ENCODE measurements at regions not wholly inside any gene's neighbourhood (a gene's known extent, or its start where the extent isn't known, plus 50 kb on each side); places are given as distances from the start of the nearest gene placed in this dataset.

DNA sequence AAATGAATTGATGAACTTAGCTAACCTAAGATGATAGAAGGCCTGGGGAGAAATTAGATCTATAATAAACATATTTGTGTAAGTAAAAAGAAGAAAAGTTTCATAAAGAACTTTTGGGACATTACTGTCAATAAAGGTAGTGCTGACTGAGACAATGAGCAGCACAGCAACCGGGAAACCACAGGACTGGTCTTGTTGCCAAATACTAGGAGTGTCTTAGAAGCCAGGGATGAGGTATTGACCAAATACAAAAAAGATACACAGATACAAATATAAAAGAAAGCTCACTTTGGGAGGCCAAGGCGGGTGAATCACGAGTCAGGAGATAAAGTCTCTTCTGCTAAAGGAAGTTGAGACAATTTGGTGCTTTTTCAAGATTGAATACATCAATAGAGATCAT lies 362.4 kb upstream of the ZNF385D start:
- no peak for DNase-seq (ENCODE audit: low spot score)

DNA sequence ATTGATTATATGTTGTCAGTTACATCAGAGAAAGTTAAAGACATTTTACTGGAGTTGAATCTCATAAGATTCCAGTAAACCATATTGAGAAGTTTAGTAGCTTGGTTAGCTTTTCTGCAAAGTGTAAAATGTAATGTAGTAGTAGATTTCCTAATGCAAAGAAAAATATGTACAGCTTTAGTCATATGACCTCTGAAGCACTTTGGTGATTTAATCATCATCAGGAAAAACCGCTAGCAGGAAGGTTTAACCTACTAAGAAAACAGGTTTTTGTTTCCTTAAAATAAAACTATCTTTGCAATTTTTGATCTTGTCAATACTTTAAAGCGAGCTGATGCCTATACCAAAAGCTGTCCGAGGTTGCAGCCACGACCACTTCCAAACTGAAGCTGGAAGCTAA lies 364.6 kb upstream of the ZNF385D start:
- no peak for DNase-seq (ENCODE audit: low spot score)

DNA sequence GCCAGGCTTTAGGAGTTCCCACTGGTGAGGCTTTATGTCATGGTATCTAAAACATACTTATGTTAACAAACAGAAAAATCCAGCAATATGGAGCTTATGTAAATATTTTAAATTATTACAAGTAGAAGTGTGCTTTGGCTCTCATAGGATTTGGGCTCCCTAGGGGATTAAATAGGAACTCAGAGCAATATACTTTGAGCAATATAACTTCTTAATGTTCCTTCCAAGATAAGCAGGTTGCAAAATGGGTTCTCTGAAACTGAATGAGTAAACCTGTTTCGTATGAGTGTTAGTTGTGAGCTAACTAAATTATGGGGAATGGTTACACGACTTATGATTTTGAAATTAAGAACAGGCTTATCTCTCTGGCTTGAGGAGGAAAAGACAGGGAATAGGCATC lies 366.1 kb upstream of the ZNF385D start:
- no peak for DNase-seq (ENCODE audit: low spot score)

DNA sequence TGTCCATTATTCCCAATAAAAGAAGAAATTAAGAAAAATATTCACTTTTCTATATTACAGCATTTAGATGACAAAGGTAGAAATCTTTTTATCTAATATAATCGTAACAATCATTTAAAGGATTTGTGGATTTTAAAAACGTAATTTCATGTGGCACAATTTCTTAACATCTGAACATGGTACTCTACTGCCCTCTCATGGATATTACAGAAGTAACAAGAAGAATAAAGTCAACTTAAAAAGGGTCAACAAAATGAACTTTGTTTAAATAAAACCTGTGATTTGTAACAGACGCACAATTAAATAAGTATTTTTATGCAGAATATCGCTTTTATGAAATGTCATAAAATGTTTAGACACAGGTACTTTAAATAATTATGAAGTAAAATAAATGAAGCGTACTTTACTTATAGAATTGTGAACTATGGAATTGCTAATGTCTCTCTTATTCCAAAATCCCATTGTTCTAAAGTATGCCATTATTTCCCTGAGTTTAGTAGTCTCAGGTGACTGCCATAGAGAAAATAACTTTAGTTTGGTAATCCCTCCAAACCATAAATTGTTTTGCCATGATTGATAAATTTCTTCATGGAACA lies 366.8 kb upstream of the ZNF385D start:
- DNase-seq (ENCODE audit: low spot score), result no peak

DNA sequence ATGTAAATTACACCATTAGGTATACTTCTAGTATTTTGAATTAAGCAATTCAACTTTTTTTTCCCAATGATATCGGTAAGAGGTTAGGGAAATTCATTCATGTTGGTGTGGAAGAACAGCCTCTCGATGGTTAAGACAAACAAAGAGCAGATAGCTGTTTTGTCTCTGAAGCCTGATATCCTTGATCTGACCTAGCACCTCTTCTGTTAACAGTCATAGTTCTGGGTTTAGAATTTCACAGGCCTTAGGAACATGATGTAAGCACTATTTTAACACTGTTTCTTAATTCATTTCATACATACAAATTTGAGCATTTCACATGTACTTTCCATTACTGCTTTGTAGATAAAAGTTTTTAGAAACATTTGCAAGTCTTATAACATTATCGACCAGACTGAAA lies 367.5 kb upstream of the ZNF385D start:
- DNase-seq (ENCODE audit: low spot score), result no peak

DNA sequence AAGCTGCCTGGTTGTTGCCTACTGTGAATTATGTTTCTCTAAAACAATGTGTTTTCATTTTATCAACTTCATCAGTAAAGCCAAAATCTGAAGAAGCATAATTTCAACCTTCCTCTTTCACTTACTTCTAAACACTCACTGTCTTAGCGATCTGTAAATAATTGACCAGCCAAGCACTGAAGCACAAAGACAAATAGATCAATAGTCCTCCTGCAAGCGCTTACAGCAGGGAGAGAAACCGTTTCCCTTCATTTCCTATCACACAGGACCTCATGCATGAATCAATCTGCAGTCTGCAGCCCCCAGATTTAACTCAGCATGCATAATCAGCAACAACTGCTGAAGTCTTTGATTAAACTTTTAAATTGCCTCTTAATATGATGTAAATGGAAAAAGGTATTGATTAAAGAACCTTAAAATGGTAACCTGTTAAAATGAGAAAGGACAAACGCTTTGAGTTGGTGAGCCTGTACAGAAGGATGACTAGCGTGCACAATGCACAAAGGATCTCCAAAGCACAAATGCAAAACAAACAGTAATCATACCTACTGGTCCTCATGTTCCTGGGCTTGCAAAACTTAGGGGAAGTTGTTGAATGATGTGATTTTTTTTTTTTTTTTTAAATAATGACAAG lies 370.2 kb upstream of the ZNF385D start:
- no peak for DNase-seq (ENCODE audit: low spot score)

DNA sequence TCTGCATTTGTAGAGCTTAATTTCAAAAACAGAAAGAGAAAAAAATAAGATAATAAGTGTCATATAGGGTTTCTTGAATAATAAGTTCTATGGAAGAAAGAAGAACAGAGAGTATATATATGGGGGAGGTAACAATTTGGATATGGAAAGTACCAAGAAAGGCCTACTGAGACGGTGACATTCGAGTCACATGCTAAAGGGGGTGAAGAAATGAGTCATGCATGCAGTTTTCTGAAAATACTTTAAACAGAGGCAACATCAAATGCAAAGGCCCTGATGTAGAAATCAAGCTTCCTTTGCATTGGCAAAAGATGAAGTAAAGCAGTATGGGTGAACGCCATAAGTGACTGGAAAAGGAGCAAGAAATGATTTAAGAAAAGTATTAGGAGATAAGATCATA lies 371.6 kb upstream of the ZNF385D start:
- DNase-seq (ENCODE audit: low spot score), result no peak

DNA sequence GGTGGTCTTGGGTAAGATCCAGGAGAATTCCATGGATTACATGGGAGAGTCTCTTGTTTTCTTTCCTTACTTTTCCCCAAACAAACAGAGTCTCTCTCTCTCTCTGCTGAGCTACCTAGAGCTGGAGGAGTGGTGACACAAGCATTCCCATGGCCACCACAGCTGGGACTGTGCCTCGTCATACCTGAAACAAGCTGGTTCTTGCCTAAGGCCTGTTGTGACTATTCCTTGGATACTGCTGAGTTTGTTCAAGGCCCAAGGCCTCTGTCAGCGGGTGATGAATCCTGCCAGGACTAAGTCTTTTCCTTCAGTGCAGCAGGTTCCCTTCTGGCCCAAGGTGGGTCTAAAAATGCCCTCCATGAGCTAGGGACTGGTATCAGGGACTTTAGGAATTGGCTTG lies 378.1 kb upstream of the ZNF385D start:
- DNase-seq (ENCODE audit: low spot score), result no peak

DNA sequence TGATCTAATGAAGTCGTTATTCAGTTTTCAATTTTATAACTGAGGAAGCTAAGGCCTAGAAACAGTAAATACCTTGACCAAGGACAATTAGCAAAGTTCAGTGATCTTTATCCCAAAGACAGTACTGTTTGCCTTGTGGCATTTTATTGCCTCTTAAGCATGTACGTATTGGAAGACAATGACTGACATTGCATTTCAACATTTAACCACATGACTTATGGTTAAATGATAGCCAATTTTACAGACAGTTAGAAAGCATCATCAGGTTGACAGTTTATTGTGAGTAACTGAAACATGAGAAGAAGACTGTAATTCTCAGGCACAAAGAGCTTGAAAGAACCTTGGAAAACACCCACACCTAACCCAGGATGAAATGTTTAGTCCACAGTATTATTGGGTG lies 390.8 kb upstream of the ZNF385D start:
- no peak for DNase-seq (ENCODE audit: low spot score)

DNA sequence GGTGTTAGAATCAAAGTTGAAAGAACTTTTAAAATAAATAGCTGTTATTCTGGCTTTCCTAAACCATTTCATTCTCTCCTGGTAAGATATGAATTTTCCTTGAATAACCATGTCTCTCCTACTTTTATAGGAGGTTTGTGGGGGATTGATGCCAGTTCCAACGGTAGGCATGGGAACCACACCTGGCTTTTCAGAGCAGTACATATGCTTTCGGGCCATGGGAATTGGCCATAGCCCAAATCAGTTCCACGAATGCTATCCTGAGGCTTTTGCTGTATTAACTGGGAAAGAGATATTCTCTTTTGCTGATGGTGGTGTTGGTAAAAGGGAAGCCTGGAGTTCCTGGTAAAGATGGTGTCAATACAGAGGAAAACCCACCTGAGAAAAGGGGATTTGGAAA lies 396.2 kb upstream of the ZNF385D start:
- no peak for DNase-seq (ENCODE audit: low spot score)

DNA sequence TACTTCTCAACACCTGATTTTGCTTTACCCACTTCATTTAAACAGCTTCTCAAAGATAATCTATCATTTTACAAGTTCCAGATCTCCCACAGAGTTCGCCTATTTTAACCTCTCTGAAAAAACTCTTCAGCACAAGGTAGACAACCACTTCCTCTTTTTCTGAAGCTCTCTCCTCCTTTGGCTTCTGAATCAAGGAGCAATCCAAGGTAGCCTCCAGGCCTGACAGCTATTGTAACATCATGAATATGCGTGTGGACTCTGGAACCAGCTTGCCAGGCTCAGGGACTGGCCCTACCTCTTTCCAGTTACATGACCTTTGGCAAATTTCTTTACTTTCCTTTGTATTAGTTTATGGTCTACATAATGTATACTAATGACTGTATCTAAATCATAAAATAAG lies 405.9 kb upstream of the ZNF385D start:
- DNase-seq (ENCODE audit: low spot score), result no peak

DNA sequence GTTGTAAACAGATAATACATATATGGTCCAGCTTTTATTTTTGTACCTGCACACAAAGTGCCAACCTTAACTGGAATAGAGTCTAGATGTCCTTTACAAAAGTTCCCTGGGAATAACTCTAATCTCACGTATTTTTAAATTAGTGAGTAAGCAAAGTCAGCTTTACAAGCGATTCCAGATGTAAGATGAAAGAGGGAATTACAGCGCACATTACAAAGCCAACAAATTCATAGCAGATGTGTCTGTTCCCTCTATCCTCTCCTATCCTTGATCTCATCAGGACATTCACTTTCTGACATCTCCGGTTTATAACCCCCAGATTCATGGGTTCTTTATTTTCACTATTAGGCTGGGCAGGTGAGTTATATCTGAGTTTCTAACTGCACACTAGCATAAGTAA lies 406.8 kb upstream of the ZNF385D start:
- DNase-seq (ENCODE audit: low spot score), result no peak

DNA sequence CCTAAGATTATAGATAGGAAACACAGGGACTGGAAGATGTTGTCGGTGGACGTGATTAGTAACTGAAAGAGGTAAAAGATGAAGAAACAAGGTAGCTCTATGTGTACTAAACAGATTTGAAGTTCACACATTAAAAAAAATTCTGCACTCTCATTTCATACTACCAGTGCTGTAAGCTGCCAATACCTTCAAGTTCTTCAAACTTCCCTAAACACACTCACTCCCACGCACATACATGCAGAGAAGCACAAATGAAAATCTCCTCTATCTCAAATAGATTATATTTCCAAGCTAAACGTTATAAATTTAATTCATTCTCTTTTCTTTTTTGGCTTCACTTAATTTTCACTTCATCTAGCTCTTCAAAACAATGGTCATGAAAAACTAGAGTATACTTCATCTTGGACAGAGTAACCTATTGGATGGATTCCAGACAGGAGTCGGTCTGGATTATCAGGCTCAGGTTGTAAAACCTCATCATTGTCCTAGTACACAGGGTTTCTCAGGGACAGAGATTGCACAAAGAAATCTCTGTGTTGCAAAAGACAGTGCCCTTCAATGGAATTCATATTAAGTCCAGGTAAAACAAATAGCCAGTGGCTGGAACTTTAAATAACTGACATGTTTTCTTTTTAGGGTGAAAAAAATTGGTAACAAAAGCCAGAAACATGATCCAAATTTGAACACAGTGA lies 408.1 kb upstream of the ZNF385D start:
- DNase-seq (ENCODE audit: low spot score), result no peak

DNA sequence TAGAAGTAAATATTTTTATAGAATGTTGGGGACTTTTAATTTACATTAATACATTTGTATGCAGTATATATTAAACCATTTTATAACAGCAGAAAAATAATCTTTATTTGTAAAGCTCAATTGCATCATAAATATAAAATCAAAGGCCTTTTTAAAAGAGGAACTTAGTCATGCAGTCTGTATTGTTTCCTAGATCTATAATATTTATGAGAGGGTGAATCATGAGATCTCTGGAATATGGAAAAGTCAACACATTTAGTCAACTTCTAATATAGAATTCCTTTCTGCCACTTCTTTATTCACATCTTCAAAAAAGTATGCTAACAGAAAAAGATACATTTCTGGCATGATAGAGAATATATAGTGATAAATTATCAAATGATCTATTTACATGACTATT lies 410.3 kb upstream of the ZNF385D start:
- no peak for DNase-seq (ENCODE audit: low spot score)

DNA sequence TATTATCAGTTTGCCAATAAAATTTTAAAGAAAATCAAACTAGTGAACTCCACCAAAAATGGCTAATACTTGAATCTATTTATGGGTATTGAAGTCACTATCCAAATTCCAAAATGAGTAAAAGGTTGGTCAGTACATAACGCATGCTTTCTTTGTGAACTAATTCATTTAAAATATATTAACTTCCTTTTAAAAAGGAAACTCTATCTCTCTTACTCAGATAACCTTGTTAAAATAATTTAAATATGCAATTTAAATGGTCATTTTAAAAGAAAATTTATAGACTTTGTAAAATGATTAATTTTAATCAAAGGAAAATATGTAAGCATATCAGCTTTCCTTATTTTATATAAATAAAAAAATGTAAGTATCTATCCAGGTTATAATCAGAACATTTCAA lies 419.4 kb upstream of the ZNF385D start:
- no peak for DNase-seq (ENCODE audit: low spot score)

DNA sequence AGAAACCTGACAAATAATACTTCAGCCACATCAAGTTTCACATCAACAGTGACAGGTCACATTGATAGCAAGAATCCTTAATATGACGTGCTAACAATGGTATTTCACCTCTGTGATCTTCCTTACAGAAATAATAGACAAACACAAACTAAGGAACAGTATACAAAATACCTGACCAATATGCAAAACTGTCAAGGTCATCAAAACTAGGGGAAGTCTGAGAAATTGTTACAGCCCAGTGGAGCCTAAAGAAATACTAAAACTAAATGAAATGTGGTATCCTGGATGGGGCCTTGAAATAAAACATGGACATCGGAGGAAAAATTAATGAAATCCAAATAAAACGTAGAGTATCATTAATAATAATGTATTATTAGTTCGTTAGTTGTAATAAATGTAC lies 422.0 kb upstream of the ZNF385D start:
- no peak for DNase-seq (ENCODE audit: low spot score)

DNA sequence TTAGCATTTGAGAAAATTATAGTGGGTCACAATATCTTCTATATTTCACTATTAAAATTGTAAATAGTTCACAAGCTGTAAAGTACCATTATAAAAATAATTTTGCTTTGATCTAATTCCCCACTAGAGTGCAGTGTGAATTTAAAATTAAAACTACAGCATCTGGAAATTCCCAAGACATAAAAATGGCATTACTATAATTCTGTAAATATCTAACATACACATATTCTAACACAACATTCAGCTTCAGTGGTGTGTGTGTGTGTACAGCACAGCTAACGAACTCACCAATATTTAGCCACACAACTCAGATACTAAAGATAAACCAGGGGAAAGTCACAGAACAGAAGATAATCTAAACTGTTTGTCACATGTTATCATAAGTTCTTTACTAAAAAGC lies 424.9 kb upstream of the ZNF385D start:
- DNase-seq (ENCODE audit: low spot score), result no peak

DNA sequence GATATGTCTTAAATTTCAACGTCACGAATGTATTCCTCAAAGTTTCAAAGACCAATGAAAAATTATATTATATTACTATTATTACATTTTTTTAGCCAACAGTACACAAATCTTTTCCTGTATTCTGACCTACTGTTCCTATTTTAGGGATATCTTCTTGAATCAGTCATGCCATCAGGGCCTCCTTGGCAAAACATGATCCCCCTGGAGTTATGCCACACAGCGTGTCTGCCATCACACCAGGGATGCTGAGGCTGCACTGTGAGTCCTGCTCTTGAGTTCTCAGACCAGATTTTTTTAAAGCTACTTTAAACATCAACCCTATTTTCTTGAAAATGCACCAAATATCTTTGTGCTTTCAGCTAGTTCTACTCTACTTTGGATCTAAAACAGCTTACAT lies 425.9 kb upstream of the ZNF385D start:
- DNase-seq (ENCODE audit: low spot score), result no peak

DNA sequence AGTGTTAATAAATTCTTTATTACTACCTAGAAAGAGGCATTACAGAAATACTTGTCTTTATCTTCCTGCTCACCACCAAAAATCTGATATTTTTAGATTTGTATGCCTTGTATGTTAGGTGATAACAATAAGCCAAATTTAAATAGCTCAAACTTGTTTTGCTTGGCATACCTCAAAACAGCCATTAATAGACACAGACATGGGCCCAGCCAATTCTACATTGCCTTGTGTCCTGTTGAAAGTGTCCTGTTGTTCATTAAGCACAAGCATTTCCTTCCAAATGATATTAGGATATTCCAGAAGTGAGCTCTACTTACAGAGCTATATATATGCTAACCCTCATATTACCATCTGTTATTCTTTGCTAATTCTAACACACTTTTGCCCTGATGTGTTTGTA lies 438.6 kb upstream of the ZNF385D start:
- DNase-seq (ENCODE audit: low spot score), result no peak

DNA sequence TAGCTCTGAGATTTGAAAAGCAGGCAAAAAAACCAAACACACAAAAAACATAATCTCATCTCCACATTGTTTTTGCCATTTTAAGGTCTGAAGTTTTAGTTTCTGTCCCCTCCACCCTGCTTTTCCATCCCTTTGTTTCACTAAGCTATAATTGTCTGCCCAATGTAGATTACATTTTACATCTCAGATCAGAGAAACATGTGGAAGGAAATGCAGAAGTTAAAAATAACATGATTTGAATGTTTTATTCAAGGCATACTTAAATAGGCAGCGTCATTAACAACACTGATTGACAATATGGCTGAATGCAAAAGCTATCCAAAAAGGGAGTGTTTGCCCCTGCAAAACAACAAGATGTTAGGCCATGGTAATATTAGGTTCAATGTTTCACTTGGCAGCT lies 448.1 kb upstream of the ZNF385D start:
- no peak for DNase-seq (ENCODE audit: low spot score)

DNA sequence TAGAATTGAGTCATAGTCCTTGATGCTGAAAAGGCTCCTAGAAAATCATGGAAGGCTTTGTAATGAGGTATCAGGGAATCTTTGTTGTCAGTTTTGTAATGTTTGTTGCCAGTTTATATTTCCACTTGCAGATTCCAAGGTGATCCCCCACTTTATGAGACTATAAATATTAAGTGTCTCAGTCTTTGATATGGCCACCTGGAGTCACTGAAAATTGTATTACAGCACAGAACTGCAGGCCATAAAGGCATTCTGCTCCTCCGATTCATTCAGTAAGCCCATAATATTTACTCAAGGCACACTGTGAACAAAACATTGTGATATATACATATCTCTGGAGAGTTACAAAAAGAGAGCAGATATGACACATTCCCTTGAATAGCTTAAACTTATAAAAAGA lies 457.8 kb upstream of the ZNF385D start:
- DNase-seq (ENCODE audit: low spot score), result no peak

DNA sequence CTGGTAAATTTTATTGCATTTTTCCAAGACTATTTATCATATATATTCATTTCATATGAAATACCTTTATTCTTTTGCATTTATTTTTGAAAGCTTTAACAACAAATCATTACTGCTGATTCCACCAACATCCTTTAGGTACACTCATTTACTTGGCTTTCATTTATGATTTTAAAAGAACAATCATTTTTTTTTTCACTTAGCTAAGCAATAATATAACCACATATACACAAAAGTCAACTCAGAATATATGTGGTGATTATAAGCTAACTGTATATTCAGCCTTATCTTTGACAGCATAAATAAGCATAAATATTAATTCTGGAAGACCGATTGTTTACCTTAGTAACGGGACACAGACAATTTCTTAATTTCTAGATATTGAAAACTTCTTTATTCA lies 458.6 kb upstream of the ZNF385D start:
- DNase-seq (ENCODE audit: low spot score), result no peak

DNA sequence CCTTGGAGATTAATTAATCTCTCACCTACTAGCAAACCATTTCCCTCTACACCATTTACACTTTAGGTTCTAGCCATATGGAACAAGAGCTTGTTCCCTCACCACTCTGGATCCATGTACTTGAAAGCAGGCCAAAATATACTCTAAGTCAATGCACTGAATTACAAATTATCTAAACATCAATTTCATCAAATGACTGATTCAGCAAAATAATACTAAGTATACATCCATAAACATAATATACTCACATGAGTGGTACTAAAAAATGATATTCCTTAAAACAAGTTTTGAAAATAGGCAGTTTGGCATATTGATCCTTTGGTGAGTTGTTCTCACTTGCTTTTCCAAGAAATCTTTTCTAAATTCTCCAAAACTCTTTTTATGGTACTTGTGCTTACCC lies 459.7 kb upstream of the ZNF385D start:
- DNase-seq (ENCODE audit: low spot score), result no peak

DNA sequence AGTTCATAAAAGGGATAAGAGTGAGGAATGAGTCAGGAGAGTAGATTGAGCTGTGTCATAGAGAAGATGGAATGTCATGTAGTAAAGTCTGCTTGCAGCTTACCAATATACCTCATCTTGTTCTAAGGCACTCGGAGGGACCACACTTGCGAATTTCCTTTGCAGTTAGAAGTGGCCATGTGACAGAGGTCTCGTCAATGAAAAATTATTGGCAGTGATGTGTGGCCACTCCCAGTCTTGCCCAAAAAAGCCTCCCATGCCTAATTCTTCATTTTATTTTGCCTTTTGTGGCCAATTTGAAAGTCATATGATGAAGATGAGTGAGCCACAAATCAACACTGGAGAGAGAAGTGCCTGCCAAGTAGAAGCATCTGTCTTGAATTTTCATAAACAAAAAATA lies 465.6 kb upstream of the ZNF385D start:
- no peak for DNase-seq (ENCODE audit: low spot score)
